NCI-H1092 treated with DMSO at 0.1 percent for 48 hours (cell line): ENCODE measurements at regions not wholly inside any gene's neighbourhood (a gene's known extent, or its start where the extent isn't known, plus 50 kb on each side); places are given as distances from the start of the nearest gene placed in this dataset.
"Not testable (repeated sequence)": the region's sequence is repeated elsewhere in the genome, so short reads cannot be mapped to it uniquely, and the experiment has no call there.

Experiments
- DNase-seq: peaks from one replicate; lab custom pipeline; 2025; lab: John Stamatoyannopoulos, UW

- no peak for DNase-seq
Measured at GRCh38 chr13:61670384-61671161, 254.9 kb upstream of the PCDH20 start.

- peak; percentile 9 for DNase-seq
Measured at GRCh38 chr13:61664801-61665705, 249.4 kb upstream of the PCDH20 start.

GRCh38 chr13:61654481-61654880, 238.8 kb upstream of the PCDH20 start:
- no peak for DNase-seq

- DNase-seq, result no peak
Measured at GRCh38 chr13:61648547-61648946, 232.9 kb upstream of the PCDH20 start.

- no peak for DNase-seq
Measured at GRCh38 chr13:61612192-61612591, 196.5 kb upstream of the PCDH20 start.

- no peak for DNase-seq
Measured at GRCh38 chr13:61608138-61608537, 192.5 kb upstream of the PCDH20 start.

- no peak for DNase-seq
Measured at GRCh38 chr13:61600360-61601033, 184.8 kb upstream of the PCDH20 start.

- no peak for DNase-seq
Measured at GRCh38 chr13:61592489-61592888, 176.8 kb upstream of the PCDH20 start.

GRCh38 chr13:61575973-61576372, 160.3 kb upstream of the PCDH20 start:
- DNase-seq, result no peak

- no peak for DNase-seq
Measured at GRCh38 chr13:61563645-61564044, 148.0 kb upstream of the PCDH20 start.

GRCh38 chr13:61546911-61547310, 131.3 kb upstream of the PCDH20 start:
- DNase-seq, result no peak

GRCh38 chr13:61546413-61546812, 130.8 kb upstream of the PCDH20 start:
- DNase-seq, result no peak

- no peak for DNase-seq
Measured at GRCh38 chr13:61536433-61536832, 120.8 kb upstream of the PCDH20 start.

GRCh38 chr13:61531383-61532065, 115.9 kb upstream of the PCDH20 start:
- DNase-seq, result no peak

GRCh38 chr13:61519214-61519613, 103.6 kb upstream of the PCDH20 start:
- not testable (repeated sequence) for DNase-seq

GRCh38 chr13:61508936-61509335, 93.3 kb upstream of the PCDH20 start:
- no peak for DNase-seq

GRCh38 chr13:61500176-61500575, 84.5 kb upstream of the PCDH20 start:
- DNase-seq, result no peak

- no peak for DNase-seq
Measured at GRCh38 chr13:61495648-61496047, 80.0 kb upstream of the PCDH20 start.

- not testable (repeated sequence) for DNase-seq
Measured at GRCh38 chr13:61493556-61493955, 77.9 kb upstream of the PCDH20 start.

- no peak for DNase-seq
Measured at GRCh38 chr13:61486496-61486895, 70.8 kb upstream of the PCDH20 start.

GRCh38 chr13:61485128-61485765, 69.6 kb upstream of the PCDH20 start:
- no peak for DNase-seq
